GM23338 (cell line): ENCODE measurements at regions not wholly inside any gene's neighbourhood (a gene's known extent, or its start where the extent isn't known, plus 50 kb on each side); places are given as distances from the start of the nearest gene placed in this dataset.

Source experiments
- ATAC-seq: fragments of 200-7000 bp; cut with Tn5 transposase; 3 replicates; pipeline ENCODE4 v1.9.1; 2020
- DNase-seq: peaks from one replicate; pipeline ENCODE4 v3.0.0-alpha.2; 2015; ENCODE audit warnings: low spot score
- H2AFZ ChIP-seq: fragments of 200-600 bp; sonication (generic); 2 replicates; pipeline ENCODE4 v1.8.0; 2016; ENCODE audit warnings: antibody characterized with exemption, mild to moderate bottlenecking, moderate library complexity
- H3F3A ChIP-seq: fragments of 200-600 bp; sonication (generic); replicated peaks from 2 replicates; pipeline ENCODE4 v1.8.0; 2017; ENCODE audit warnings: antibody characterized with exemption, mixed run types, low read depth
- H3K27ac ChIP-seq: fragments of 200-600 bp; sonication (generic); 2 replicates; pipeline ENCODE4 v1.6.1; 2016; ENCODE audit warnings: low read depth
- H3K27me3 ChIP-seq: fragments of 200-600 bp; sonication (generic); 2 replicates; pipeline ENCODE4 v1.8.0; 2016; ENCODE audit warnings: mild to moderate bottlenecking, mixed run types, moderate library complexity; ENCODE audit not compliant: insufficient read depth
- H3K36me3 ChIP-seq: fragments of 200-600 bp; sonication (generic); 2 replicates; pipeline ENCODE4 v1.8.0; 2016; ENCODE audit warnings: mild to moderate bottlenecking; ENCODE audit not compliant: insufficient read depth
- H3K4me1 ChIP-seq: fragments of 200-600 bp; sonication (generic); 2 replicates; pipeline ENCODE4 v1.8.0; 2016; ENCODE audit warnings: mild to moderate bottlenecking, moderate library complexity; ENCODE audit not compliant: insufficient read depth
- H3K4me2 ChIP-seq: fragments of 200-600 bp; sonication (generic); 2 replicates; pipeline ENCODE4 v1.7.1; 2017; ENCODE audit warnings: mixed run types
- H3K4me3 ChIP-seq: fragments of 200-600 bp; sonication (generic); 2 replicates; pipeline ENCODE4 v1.6.1; 2016; ENCODE audit warnings: mixed run types
- H3K79me2 ChIP-seq: fragments of 200-600 bp; sonication (generic); replicated peaks from 2 replicates; pipeline ENCODE4 v1.8.0; 2017; ENCODE audit warnings: mild to moderate bottlenecking; ENCODE audit not compliant: insufficient read depth
- H3K9me2 ChIP-seq: fragments of 200-600 bp; sonication (generic); 2 replicates; pipeline ENCODE4 v1.8.0; 2017; ENCODE audit not compliant: insufficient read depth
- H4K20me1 ChIP-seq: fragments of 200-600 bp; sonication (generic); replicated peaks from 2 replicates; pipeline ENCODE4 v1.8.0; 2017; ENCODE audit warnings: mild to moderate bottlenecking; ENCODE audit not compliant: insufficient read depth
- H3K27ac Mint-ChIP-seq: 2 replicates; pipeline ENCODE4 v1.8.0; 2020; ENCODE audit warnings: inconsistent platforms, mild to moderate bottlenecking, moderate library complexity, mixed read lengths
- H3K27me3 Mint-ChIP-seq: 3 replicates; pipeline ENCODE4 v1.8.0; 2022; ENCODE audit warnings: low read depth, mild to moderate bottlenecking, moderate library complexity, mixed read lengths, inconsistent platforms; ENCODE audit not compliant: insufficient read depth, poor library complexity
- H3K36me3 Mint-ChIP-seq: 3 replicates; pipeline ENCODE4 v1.8.0; 2021; ENCODE audit warnings: low read depth, mild to moderate bottlenecking, inconsistent platforms, moderate library complexity, mixed read lengths
- H3K4me1 Mint-ChIP-seq: 3 replicates; pipeline ENCODE4 v1.8.0; 2020; ENCODE audit warnings: mild to moderate bottlenecking, inconsistent platforms, mixed read lengths
- H3K4me3 Mint-ChIP-seq: 3 replicates; pipeline ENCODE4 v1.8.0; 2021; ENCODE audit warnings: moderate library complexity, mild to moderate bottlenecking, inconsistent platforms, mixed read lengths
- H3K9me3 Mint-ChIP-seq: 3 replicates; pipeline ENCODE4 v1.8.0; 2020; ENCODE audit warnings: moderate library complexity, mild to moderate bottlenecking, inconsistent platforms, mixed read lengths
- CREB1 ChIP-seq: fragments of 250-450 bp; sonication (Bioruptor Pico); IDR thresholded peaks from 2 replicates; pipeline ENCODE4 v1.5.0; 2020; ENCODE audit warnings: low read depth, mild to moderate bottlenecking, moderate library complexity
- EZH2 ChIP-seq: fragments of 200-600 bp; sonication (generic); IDR thresholded peaks from one replicate; pipeline ENCODE4 v1.8.0; 2017; ENCODE audit warnings: antibody characterized with exemption, mild to moderate bottlenecking, low read depth; ENCODE audit not compliant: unreplicated experiment
- EZH2phosphoT487 ChIP-seq: fragments of 200-600 bp; sonication (generic); IDR thresholded peaks from one replicate; pipeline ENCODE4 v1.8.1; 2018; ENCODE audit warnings: antibody characterized with exemption; ENCODE audit not compliant: unreplicated experiment
- JUNB ChIP-seq: IDR thresholded peaks from one replicate; pipeline ENCODE4 v1.6.1; 2016; ENCODE audit warnings: antibody characterized with exemption; ENCODE audit not compliant: unreplicated experiment
- NANOG ChIP-seq: IDR thresholded peaks from 2 replicates; pipeline ENCODE4 v1.6.1; 2016; ENCODE audit warnings: antibody characterized with exemption, borderline replicate concordance
- POLR2AphosphoS5 ChIP-seq: IDR thresholded peaks from 2 replicates; pipeline ENCODE4 v1.6.1; 2016; ENCODE audit warnings: antibody characterized with exemption, low read depth
- STAT1 ChIP-seq: IDR thresholded peaks from one replicate; pipeline ENCODE4 v1.6.1; 2016; ENCODE audit warnings: antibody characterized with exemption; ENCODE audit not compliant: unreplicated experiment
- ZNF114 ChIP-seq: fragments of 250-450 bp; sonication (Bioruptor Pico); IDR thresholded peaks from 2 replicates; pipeline ENCODE4 v1.5.0; 2020; ENCODE audit warnings: mild to moderate bottlenecking, moderate library complexity
- ZNF331 ChIP-seq: fragments of 250-450 bp; sonication (Bioruptor Pico); IDR thresholded peaks from 2 replicates; pipeline ENCODE4 v1.5.0; 2020; ENCODE audit warnings: low read depth, mild to moderate bottlenecking, moderate library complexity
- ZNF462 ChIP-seq: fragments of 250-450 bp; sonication (Bioruptor Pico); IDR thresholded peaks from 2 replicates; pipeline ENCODE4 v1.5.0; 2020; ENCODE audit warnings: mild to moderate bottlenecking, moderate library complexity

DNA sequence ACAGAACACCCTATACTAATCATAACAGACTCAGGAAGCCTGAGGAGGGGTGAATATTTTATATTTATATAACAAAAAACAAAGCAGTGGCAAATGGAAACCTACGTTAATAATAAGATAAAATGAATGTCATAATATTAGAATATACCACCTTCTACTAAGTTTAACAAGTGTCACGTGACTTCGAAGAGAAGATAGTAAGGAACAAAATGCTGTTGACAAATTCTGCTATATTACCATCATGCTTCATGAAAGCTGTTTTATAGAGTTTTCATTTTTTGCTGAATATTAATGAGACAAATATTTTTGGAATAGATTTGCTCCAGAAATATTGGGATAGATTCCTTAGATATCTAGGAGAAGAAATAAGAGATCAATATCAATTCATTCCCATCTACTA lies 450.6 kb upstream of the DCN start (continued):
- TF ChIP-seq ZNF462 (CRISPR knock-in tag) (no peak), EZH2phosphoT487 (no peak), STAT1 (no peak), POLR2AphosphoS5 (no peak), JUNB (no peak), EZH2 (no peak), ZNF114 (CRISPR knock-in tag) (no peak)

GRCh38 chr12:91632042-91632786 lies 449.6 kb upstream of the DCN start:
- Histone ChIP-seq H3K27me3 (no peaks in the 10 kb centered on the region), H3K27ac (no peak overlapping the region), H3K4me2 (no peak overlapping the region), H4K20me1 (no peaks in the 10 kb centered on the region), H3K9me2 (no peaks in the 10 kb centered on the region), H2AFZ (no peak overlapping the region), H3K79me2 (no peaks in the 10 kb centered on the region), H3F3A (no peaks in the 10 kb centered on the region), H3K4me1 (no peaks in the 10 kb centered on the region), H3K36me3 (no peaks in the 10 kb centered on the region), H3K4me3 (no peak overlapping the region)
- no peak overlapping the region for H3K4me3 Mint-ChIP-seq
- H3K27me3 Mint-ChIP-seq: no peaks in the 10 kb centered on the region
- DNase-seq: no peak
- no peak for ATAC-seq
- peaks cover 6% of the 10 kb centered on the region; the same call in 1 of the 3 replicates for H3K36me3 Mint-ChIP-seq
- no peak overlapping the region for H3K27ac Mint-ChIP-seq
- peaks cover 9% of the 10 kb centered on the region for H3K9me3 Mint-ChIP-seq
- no peaks in the 10 kb centered on the region for H3K4me1 Mint-ChIP-seq
- TF ChIP-seq ZNF114 (CRISPR knock-in tag) (no peak), NANOG (no peak), ZNF462 (CRISPR knock-in tag) (no peak), ZNF331 (CRISPR knock-in tag) (no peak), POLR2AphosphoS5 (no peak), JUNB (no peak), CREB1 (CRISPR knock-in tag) (no peak), STAT1 (no peak)
